ENCODE measurements at regions not wholly inside any gene's neighbourhood (a gene's known extent, or its start where the extent isn't known, plus 50 kb on each side); places are given as distances from the start of the nearest gene placed in this dataset.
"Not testable (repeated sequence)": the region's sequence is repeated elsewhere in the genome, so short reads cannot be mapped to it uniquely, and the experiment has no call there.

DNA sequence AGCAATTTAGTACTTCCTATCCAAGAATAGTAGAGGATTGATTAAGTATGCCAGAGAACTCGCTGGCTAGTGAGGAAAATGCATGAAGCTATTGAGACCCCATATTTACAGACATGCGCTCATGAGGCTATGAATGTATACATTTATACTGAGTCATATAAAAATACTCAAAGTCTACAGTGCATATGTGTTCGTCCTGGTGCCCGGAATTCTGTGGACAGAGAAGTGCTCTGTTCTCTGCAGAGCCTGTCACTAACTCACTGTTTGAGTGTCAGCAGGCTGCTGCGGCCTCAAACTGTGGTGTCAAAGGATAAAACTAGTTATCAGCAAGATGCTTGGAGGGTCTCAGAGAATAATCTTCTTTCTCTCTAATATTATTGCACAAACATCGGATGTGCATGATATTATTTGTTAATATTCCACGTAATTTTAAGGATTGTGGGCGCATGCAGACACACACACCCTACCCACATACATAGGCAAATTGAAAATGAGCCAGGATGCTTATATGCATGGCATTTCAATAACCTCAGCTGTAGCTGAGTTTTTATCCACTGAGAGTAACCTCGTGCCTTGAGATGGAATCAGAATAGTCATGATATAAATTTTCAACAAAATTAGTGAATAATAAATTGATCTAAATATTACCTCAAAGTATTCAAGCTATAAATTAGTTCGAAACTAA lies 50.0 kb upstream of the TSC22D2 start:
- no peak for DNase-seq

DNA sequence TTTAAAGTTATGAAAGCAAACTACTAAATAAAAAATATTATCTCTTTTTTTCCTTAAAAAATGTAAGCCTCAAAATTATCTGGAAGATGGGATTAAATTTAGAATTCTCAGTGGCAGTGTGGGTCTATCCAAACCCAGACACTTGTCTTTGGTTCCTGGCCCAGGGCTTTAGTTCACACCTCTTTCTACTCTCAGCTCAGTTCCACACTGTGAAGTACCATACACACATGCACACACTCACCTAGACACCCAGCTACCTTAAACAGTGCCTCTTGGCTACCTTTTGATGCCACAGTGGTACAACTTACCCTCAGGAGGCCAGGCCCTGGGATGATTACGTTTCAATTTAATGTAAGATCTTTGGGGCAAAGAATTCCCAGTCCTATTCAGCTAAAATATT lies 51.0 kb upstream of the TSC22D2 start:
- DNase-seq: no peak

DNA sequence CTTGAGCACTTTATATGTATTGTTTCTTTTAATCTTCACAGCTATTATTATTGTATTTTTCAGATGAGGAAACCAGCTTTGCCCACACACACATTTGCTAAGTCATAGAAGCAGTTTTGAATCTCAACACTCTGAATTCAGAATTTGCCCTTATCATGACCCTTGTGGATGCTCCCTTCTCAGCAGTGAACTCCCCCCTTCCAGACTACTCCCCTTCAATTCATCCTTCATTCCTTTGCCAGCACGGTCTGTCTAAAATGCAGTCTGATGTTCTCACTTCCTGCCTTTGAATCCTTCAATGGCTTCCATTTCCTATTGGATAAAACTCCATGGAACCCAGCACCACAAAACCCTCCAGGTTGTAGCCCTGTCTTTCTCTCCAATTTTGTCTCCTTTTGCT lies 52.5 kb upstream of the TSC22D2 start:
- no peak for DNase-seq

DNA sequence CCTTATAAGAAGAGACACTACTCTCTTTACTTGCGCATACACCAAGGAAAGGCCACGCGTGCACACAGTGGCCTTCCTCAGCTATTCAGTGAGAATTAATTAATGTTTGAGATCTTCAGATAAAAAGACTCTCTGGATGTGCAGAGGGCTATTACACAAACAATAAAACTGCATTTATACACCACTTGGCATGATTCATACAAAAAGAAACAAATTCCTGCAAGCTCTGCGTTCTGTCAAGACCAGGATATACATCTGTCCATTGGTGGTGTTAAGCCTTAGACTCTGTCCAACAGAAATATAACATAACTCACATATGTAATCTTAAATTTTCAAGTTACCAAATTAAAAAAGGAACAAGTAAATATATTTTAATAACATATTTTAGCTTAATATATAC lies 55.2 kb upstream of the TSC22D2 start:
- DNase-seq: no peak

DNA sequence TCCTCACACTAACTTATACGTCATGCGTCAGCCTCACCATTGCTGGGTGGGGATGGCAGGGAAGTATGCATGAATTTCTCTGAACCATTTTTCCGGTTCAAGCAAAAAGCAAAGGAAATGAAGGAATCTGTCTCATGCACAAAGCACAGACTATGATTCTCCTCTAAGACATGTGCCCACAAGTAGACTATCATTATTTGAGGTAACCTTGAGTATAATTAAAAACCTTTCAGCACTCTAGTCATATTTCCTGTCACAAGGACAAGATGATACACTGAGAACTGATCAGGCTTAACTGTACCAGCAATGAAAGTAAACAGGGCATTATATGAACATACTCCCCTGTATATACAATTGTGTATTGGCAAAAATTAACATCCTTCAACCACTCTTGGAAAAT lies 56.7 kb upstream of the TSC22D2 start:
- DNase-seq: no peak

DNA sequence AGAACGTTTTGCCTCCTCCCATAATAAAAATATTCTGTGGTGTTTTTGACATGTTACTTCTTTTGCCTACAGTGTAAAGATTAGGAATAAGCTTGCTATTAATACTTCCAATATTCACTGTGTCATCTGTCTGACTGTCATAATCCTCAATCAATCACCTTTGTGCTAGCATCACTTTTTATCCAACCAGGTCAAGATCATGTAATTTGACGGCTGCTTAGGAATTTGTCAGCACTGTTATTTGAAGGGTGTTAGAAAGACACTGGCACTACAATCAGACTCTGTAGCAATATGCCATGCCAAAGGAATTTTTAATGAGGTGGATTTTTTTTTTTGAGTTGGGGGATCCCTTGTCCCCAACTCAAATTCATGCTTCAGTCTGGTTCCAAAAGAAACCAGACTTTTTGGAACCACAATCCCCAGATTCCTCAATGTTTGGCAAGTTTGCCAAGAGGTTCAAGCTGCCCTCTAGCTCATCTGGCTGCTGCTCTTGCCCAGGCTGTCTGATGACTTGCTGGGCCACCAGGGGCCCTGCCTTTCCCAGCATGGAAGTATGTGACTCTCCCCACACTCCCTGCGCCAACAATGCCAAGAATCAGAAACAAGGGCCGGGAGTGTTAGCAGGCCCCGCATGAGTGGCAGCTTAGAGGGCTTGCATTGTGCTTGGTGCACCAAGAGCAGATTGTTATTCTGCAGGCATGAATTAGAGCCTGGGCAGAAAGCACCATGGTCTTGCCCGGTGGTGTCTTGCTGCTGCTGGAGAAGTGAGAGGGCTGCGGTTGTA lies 58.6 kb upstream of the TSC22D2 start:
- no peak for DNase-seq

DNA sequence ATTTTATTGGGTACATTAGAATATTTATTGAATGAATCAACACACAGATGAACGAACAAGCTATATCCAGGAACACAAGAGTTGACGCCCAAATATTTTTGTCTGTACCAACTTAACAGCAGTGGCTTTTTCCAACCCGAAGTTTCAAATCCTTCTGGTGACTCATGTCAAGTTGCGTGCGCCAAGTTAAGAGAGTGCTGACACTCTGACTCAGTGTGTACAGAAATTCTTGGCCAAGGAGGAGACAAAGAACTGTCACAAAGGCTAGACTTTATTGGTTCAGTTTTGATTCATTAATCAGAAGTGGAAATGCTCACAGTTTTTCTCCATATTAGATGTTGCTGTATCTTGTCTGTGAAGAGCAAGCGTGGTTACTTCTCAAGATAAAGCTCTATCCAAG lies 59.6 kb upstream of the TSC22D2 start:
- no peak for DNase-seq

DNA sequence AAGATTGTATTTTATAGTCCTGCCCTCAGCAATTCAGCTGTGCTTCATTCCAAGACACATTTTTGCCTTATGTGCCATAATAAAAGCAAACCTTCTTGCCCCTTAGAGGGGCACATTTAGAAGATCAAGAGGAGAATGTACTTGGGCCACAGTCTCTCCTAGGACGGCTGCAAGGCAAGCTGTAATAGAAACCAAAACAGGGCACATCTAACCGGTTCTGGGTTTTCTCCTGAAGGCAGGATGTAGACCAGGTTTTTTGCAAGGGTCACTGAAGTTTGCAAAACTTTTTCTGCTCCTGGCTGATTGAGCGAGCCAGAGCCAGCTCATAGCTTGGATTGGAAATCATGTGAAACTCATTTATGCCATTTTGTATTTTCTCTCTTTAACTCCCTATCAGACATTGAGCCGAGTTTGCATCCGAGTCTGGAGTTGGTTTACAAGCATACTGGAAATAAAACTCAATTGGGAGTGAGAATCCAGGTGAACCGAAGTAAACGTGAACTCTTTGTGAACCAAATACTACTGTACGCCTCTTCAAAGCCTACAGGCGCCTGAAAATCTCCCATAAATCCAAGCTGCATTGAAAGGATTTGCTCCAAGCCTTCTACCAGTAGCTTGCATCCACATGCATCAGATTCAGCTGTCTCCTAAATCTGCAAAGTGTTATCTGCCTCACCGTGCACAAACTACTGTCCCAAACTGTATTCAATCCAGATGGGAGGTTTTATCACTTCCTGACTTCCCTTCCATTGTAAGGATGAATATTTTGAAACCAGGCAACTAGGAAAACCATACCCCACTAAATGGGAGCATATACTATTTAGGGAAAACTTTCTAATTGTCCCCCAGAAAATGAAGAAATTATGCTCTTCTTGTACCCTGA lies 60.9 kb upstream of the TSC22D2 start:
- DNase-seq: no peak

DNA sequence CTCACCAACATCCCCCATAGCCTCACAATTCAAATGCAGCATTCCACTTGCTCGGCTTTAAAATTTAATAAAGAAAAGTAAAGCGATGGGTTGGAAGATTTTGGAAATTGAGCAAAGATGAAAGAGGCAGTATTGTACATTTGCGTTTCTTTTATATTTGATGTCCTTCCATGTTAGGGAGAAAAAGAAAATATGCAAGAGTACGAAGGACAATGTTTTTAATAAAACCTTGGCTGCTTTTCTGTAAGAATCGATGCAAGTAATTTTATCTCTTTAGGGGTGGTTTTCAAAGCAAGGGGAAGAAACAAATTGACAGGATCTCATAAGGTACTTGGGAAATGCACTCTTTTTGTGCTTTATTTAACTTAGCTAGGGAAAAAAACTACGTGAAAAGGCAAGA lies 61.8 kb upstream of the TSC22D2 start:
- no peak for DNase-seq

DNA sequence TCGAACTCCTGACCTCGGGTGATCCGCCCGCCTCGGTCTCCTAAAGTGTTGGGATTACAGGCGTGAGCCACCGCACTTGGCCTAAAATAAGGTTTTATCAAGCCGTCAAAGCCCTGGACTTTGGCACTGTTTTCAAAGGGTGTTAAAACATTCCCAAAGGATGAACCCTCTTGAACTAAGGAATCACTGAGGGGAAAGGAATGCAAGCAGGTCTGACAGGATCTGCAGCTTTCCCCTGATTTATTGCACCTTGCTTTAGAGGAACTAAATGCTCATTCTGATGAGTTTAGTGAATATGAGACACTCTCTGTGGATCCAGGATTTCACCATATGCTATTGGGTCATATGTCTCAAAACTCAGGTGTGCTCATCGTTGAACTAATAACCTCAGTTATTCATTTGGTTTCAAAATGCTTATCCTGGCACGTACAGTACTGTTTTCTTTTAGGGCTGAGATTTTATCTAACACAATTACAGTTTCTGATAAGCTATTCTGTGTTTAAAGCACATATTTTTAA lies 63.0 kb upstream of the TSC22D2 start:
- DNase-seq: no peak

DNA sequence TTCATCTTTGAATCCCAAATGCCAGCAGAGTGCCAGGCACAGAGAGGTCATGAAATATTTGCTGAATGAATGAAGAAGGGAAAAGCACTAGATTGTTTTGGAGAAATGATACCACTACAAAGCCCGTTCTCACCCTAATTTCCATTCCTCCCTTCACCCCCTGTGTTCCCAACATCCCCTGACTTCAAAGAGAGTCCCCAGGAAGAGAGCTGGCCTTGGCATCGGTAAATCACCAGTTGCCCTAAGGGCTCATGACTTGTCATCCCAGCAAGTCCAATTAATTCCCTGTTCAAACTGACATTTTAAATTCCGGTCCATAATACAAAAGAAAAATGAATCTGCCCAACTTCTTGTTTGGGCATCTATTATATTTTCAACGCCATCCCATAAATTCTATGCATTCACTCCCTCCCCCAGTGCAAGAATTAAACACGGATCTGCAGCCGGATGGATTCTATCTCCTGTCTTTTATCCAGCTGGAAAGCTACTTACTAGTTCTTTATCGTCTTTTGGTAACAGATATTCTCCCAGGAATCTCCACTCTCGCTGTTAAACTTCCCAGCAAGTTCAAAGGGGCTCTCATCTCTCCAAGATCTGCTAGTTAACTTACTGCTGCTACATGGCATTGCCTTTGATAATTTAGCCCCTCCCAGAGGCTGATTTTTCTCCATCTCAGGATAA lies 63.9 kb upstream of the TSC22D2 start:
- DNase-seq: no peak

DNA sequence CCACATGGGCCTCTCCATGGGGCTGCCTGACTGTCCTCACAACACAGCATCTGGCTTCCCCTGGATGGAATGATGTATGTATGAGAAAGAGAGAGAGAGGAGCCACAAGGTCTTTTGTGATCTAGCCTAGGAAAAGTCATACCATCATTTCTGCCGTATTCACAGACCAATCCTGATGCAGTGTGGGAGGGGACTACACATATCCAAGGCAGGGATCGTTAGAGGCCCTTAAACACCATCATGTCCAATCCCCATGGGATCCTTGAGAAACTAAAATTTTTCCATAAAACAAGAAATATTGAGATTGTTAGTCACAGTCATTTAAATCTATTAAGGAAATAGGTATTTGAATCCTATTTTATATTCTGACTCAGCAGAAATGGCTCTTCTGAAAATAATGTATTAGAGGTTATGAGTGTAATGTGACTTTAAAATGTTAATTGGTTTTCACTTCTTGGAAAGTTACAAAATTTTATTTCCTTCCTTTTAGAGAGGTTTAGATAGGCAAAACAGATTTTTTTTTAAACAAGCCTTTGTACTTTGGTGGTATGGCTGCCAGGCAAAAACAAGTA lies 65.1 kb upstream of the TSC22D2 start:
- DNase-seq: no peak

DNA sequence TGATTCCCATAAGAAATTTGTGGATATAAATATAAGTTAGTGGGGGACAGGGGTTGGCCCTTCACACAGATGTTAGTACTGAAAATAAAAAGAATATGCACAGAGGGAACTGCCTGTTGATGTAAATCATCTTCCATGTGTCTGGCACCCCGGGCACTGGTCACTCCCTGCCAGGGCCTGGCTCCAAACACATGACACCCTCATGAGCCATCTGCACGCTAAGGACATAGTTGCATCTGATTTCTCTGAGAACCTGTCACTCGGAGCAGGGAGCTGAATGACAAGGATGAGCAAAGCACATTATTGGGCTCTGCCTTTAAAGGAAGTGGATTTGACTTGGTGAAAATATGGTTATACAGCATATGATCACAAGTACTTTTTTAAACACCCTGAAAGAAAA lies 66.2 kb upstream of the TSC22D2 start:
- no peak for DNase-seq

DNA sequence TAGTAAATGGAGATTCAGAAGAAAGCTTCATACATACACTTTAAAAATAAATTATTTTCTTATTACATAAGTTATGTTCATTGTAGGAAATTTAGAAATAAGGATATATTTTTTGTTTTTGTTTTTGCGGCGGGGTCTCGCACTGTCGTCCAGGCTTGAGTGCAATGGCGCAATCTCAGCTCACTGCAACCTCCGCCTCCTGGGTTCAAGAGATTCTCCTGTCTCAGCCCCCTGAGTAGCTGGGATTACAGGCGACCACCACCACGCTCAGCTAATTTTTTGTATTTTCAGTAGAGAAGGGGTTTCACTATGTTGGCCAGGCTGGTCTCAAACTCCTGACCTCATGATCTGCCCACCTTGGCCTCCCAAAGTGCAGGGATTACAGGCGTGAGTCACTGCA lies 71.7 kb upstream of the TSC22D2 start:
- DNase-seq: not testable (repeated sequence)

DNA sequence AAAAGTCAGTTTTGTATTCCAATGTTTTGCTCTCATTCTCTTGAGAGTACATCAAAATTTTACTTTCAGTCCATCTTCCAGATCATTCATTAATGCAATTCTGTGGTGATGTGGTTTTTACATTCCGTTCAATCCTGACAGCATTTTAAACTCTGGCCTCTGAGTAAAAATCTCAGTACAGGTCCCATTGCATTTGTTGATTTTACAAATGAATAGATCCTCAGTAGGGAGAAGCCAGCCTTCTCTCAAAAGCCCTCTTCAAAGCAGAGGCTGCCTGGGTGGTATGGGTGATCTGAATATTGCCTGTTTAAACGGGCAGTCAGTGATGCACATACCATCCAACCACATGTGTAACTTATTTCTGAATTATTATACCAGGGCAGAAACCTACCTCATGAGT lies 72.5 kb upstream of the TSC22D2 start:
- no peak for DNase-seq

DNA sequence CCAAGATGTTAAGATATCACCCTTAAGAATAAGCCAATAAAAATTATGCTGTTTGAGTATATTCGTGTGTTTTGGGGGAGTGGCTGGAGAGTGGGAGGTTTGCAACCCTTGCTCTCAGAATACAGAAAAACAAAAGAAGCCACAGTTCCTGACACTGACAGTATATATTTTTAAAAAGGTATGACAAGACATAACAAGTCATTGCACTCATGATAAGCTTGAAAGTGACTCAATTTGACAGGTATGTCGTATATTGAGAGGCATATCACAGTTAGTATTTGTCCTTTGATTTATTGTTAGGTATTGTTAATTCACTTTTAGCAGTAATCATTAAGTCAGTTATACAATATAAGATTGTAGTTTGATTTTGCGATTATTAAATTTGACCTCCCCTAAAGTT lies 73.1 kb upstream of the TSC22D2 start:
- DNase-seq: no peak

DNA sequence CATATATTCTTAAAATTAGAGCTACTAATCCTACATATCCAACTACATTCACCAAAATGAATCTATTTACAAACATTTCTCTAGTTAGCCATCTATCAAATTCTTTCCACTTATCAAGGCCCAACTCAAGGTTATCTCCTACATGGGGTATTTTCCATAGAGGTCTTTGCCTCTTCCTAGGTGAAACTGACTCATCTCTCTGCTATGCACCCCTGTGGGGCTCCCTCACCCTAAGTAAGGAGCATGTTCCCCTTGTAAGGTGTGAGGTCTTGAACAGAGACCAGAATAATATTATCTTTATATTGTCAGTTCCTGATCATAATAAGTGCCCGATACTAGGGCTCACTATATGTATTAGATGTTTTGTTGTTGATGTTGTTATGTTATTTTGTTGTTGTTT lies 74.6 kb upstream of the TSC22D2 start:
- DNase-seq: no peak

DNA sequence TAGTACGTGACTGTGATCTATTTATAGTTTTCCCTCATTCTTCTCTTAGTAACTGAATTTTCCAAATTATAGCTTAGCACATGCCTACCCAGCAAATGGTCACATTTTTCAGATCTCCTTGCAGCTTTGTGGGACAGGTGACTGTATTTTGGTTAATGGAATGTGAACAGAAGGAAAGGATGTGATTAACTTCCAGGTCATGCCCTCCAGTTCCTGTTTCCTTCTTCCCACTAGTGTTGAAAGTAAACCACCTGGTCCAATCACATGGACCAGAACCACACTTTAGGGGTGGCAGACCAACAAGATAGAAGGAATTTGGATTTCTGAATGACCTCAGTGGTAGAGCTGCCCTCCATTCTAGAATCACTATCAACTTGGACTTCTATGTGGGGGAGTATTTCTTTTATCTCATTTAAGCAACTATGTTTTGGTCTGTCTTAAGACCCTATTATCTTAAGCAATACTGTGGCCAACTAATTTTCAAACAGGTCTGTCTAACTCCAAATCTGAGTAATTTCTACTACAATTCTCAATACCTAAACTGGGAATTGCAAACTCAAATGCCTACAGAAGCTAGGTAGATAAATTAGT lies 76.0 kb upstream of the TSC22D2 start:
- no peak for DNase-seq

DNA sequence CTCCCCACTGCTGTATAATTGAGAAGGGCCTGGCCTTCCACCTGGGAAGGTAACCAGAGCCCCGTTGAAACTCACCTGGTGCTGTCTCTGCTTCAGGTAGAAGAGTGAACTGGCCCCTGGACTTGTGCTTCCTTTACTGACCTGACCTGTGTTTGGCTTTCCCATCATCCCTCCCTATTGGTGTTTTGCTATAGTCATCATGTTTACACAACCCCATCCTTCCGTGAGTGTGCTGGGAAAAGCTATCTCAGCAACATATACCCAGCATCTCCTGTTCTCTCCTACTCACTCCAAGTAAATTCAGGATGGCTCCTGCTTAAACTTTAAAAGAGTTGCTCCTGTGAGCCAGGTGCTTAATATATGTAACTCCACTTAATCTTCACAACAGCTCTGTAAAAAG lies 77.2 kb upstream of the TSC22D2 start:
- DNase-seq: no peak

DNA sequence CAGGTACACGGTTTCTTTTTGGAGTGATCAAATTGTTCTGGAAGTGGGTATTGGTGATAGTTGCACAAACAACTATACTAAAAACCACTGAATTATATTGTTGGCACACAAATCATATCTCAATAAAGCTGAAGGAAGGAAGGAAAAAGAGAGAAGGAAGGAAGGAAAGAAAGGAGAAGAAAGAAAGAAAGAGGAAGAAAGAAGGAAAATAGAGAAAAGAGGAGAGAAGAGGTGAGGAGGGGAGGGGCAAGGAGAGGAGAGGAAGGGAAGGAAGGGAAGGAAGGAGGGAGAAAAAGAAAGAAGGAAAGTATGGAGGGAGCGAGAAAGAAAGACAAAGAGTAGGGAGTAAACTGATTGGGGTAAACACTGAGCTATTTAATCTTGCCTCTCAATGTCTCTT lies 77.9 kb upstream of the TSC22D2 start:
- DNase-seq: no peak

DNA sequence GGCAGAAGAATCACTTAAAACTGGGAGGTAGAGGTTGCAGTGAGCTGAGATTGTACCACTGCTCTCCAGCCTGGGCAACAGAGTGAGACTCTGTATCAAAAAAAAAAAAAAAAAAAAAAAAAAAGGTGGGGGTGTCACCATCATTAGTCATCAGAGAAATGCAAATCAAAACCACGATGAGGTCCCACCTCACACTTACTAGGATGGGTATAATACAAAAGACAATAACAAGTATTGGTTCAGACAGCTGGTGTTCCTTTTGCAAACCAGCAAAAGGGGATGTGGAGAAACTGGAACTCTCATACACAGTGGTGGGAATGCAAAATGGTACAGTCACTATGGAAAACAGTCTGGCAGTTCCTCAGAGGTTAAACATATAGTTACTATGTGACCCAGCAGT lies 78.7 kb upstream of the TSC22D2 start:
- no peak for DNase-seq

DNA sequence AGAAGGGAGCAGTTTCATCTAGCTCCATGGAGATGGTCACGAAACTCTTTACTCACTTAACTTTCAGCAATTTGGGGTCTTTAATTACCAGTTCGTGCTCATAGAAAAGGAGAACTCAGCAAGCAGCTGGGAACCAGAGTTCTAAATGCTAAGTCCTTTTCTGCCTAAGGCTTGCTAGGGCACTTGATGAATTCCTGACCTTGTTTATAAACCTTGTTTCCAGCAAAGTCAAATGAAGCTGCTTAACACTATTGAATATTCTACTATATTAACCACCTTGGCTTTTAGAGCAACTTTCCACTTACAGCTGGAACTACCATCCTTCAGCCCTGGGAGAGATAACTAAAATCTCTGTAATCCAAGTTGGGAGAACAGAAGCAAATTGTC lies 79.5 kb upstream of the TSC22D2 start:
- DNase-seq: no peak
